TTC549 (cell line): ENCODE measurements at regions not wholly inside any gene's neighbourhood (a gene's known extent, or its start where the extent isn't known, plus 50 kb on each side); places are given as distances from the start of the nearest gene placed in this dataset.

Experiments used
- FAIRE-seq: peaks from 2 replicates; lab custom pipeline; 2012; peaks lifted over from hg19 to GRCh38; lab: Jason Lieb, UNC

GRCh38 chr13:59562924-59563323 is 600.8 kb downstream of the DIAPH3 start:
- FAIRE-seq, result no peak

GRCh38 chr13:59566561-59566960 is 597.2 kb downstream of the DIAPH3 start:
- FAIRE-seq, result no peak

GRCh38 chr13:59568306-59568705 is 595.4 kb downstream of the DIAPH3 start:
- no peak for FAIRE-seq

GRCh38 chr13:59570204-59570603 is 593.5 kb downstream of the DIAPH3 start:
- FAIRE-seq, result no peak

- FAIRE-seq, result no peak
These were observed 579.6 kb downstream of the DIAPH3 start for GRCh38 chr13:59584101-59584500.

- FAIRE-seq, result no peak
These were observed 578.7 kb downstream of the DIAPH3 start for GRCh38 chr13:59584761-59585670.

- no peak for FAIRE-seq
These were observed 576.7 kb downstream of the DIAPH3 start for GRCh38 chr13:59587030-59587429.

GRCh38 chr13:59587971-59588716 is 575.6 kb downstream of the DIAPH3 start:
- no peak for FAIRE-seq

GRCh38 chr13:59588717-59589067 is 575.0 kb downstream of the DIAPH3 start:
- no peak for FAIRE-seq

GRCh38 chr13:59601993-59602392 is 561.7 kb downstream of the DIAPH3 start:
- FAIRE-seq, result no peak

GRCh38 chr13:59603646-59604045 is 560.1 kb downstream of the DIAPH3 start:
- FAIRE-seq, result no peak

- no peak for FAIRE-seq
These were observed 556.6 kb downstream of the DIAPH3 start for GRCh38 chr13:59607172-59607571.

GRCh38 chr13:59607780-59608233 is 555.9 kb downstream of the DIAPH3 start:
- no peak for FAIRE-seq

GRCh38 chr13:59609421-59609820 is 554.3 kb downstream of the DIAPH3 start:
- FAIRE-seq, result no peak
